Osteoblast (primary cell): ENCODE measurements at regions not wholly inside any gene's neighbourhood (a gene's known extent, or its start where the extent isn't known, plus 50 kb on each side); places are given as distances from the start of the nearest gene placed in this dataset.

Experiments used
- DNase-seq: peaks from one replicate; pipeline ENCODE4 v3.0.0; 2011; ENCODE audit warnings: low spot score, mixed read lengths; ENCODE audit not compliant: insufficient read length; ENCODE audit errors: missing footprints
- H2AFZ ChIP-seq: 2 replicates; pipeline ENCODE4 v1.6.0; 2011; ENCODE audit warnings: mild to moderate bottlenecking, low read length
- H3K27ac ChIP-seq: 2 replicates; pipeline ENCODE4 v1.5.1; 2011; ENCODE audit warnings: mild to moderate bottlenecking, low read depth, low read length, moderate library complexity
- H3K27me3 ChIP-seq: 2 replicates; pipeline ENCODE4 v1.6.0; 2012; ENCODE audit warnings: mild to moderate bottlenecking, control low read depth, inconsistent platforms, low read length, moderate library complexity; ENCODE audit not compliant: insufficient read depth
- H3K36me3 ChIP-seq: 2 replicates; pipeline ENCODE4 v1.5.1; 2011; ENCODE audit warnings: mild to moderate bottlenecking, low read length, control low read depth, moderate library complexity; ENCODE audit not compliant: insufficient read depth
- H3K4me1 ChIP-seq: 2 replicates; pipeline ENCODE4 v1.5.1; 2011; ENCODE audit warnings: mild to moderate bottlenecking, low read length, control low read depth, moderate library complexity; ENCODE audit not compliant: insufficient read depth
- H3K4me2 ChIP-seq: 2 replicates; pipeline ENCODE4 v1.6.0; 2011; ENCODE audit warnings: mild to moderate bottlenecking, low read length; ENCODE audit not compliant: insufficient read depth
- H3K4me3 ChIP-seq: fragments of 200-600 bp; sonication (generic); 3 replicates; pipeline ENCODE4 v1.5.1; 2012; ENCODE audit warnings: mild to moderate bottlenecking, low read length, inconsistent platforms; ENCODE audit not compliant: insufficient read depth
- H3K79me2 ChIP-seq: 2 replicates; pipeline ENCODE4 v1.6.0; 2012; ENCODE audit warnings: mild to moderate bottlenecking, low read length, control low read depth, inconsistent platforms; ENCODE audit not compliant: insufficient read depth
- H3K9me3 ChIP-seq: 2 replicates; pipeline ENCODE4 v1.5.1; 2011; ENCODE audit warnings: low read depth, low read length, control low read depth
- H4K20me1 ChIP-seq: 2 replicates; pipeline ENCODE4 v1.6.0; 2012; ENCODE audit warnings: mild to moderate bottlenecking, low read length, control low read depth; ENCODE audit not compliant: insufficient read depth
- TF ChIP-seq, protein P1 (sequence below): IDR thresholded peaks from 2 replicates; pipeline ENCODE4 v1.5.1; 2011; ENCODE audit warnings: mild to moderate bottlenecking, low read depth, low read length, moderate library complexity; ENCODE audit errors: extremely low read depth

- Histone ChIP-seq H2AFZ (no peak overlapping the region), H3K4me1 (no peaks in the 10 kb centered on the region), H3K4me2 (no peak overlapping the region), H3K9me3 (no peaks in the 10 kb centered on the region), H3K79me2 (no peaks in the 10 kb centered on the region), H3K27ac (no peak overlapping the region), H3K27me3 (no peaks in the 10 kb centered on the region), H3K4me3 (no peak overlapping the region), H3K36me3 (no peaks in the 10 kb centered on the region), H4K20me1 (no peaks in the 10 kb centered on the region)
- TF ChIP-seq, protein P1, sequence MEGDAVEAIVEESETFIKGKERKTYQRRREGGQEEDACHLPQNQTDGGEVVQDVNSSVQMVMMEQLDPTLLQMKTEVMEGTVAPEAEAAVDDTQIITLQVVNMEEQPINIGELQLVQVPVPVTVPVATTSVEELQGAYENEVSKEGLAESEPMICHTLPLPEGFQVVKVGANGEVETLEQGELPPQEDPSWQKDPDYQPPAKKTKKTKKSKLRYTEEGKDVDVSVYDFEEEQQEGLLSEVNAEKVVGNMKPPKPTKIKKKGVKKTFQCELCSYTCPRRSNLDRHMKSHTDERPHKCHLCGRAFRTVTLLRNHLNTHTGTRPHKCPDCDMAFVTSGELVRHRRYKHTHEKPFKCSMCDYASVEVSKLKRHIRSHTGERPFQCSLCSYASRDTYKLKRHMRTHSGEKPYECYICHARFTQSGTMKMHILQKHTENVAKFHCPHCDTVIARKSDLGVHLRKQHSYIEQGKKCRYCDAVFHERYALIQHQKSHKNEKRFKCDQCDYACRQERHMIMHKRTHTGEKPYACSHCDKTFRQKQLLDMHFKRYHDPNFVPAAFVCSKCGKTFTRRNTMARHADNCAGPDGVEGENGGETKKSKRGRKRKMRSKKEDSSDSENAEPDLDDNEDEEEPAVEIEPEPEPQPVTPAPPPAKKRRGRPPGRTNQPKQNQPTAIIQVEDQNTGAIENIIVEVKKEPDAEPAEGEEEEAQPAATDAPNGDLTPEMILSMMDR, result no peak
- no peak for DNase-seq
Observed at GRCh38 chr2:172350839-172351479, 76.4 kb upstream of the ITGA6 start.

GRCh38 chr2:172351586-172351985 lies 75.8 kb upstream of the ITGA6 start:
- TF ChIP-seq, protein P1, result no peak
- DNase-seq, result no peak
- H3K4me1 ChIP-seq, result no peaks in the 10 kb centered on the region
- H3K79me2 ChIP-seq, result no peaks in the 10 kb centered on the region
- no peak overlapping the region for H3K4me2 ChIP-seq
- no peak overlapping the region for H3K27ac ChIP-seq
- H3K4me3 ChIP-seq, result no peak overlapping the region
- H4K20me1 ChIP-seq, result no peaks in the 10 kb centered on the region
- H3K9me3 ChIP-seq, result no peaks in the 10 kb centered on the region
- H2AFZ ChIP-seq, result no peak overlapping the region
- no peaks in the 10 kb centered on the region for H3K27me3 ChIP-seq
- H3K36me3 ChIP-seq, result no peaks in the 10 kb centered on the region

- Histone ChIP-seq H3K9me3 (no peaks in the 10 kb centered on the region), H3K27ac (no peak overlapping the region), H3K36me3 (no peaks in the 10 kb centered on the region), H3K4me2 (no peak overlapping the region), H2AFZ (no peak overlapping the region), H3K4me3 (no peak overlapping the region), H3K79me2 (no peaks in the 10 kb centered on the region), H3K4me1 (peaks cover 8% of the 10 kb centered on the region), H3K27me3 (no peaks in the 10 kb centered on the region), H4K20me1 (no peaks in the 10 kb centered on the region)
- TF ChIP-seq, protein P1, result no peak
- no peak for DNase-seq
Observed at GRCh38 chr2:172354347-172354746, 73.0 kb upstream of the ITGA6 start.

DNA sequence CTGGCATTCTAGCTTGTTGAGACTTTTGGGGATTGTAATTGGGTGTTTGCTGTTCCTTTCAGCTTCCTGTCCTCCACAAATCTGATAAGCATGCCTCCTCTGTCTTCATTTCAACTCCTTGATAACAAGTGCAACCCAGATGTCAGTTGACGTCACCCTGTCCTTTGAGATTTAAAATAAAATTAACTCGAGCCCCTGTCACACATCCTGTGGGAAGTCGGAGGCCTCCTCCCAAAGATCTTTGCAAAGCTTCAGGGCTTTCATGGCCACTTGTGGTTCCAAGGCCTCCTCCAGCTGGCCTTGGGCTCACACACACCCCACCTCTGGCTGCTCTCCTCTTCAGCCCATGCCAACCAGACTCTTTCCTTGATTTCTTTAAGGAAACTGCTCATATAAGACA lies 69.9 kb upstream of the ITGA6 start:
- DNase-seq, result no peak
- H3K4me1 ChIP-seq, result peaks cover 8% of the 10 kb centered on the region
- H3K27ac ChIP-seq, result no peak overlapping the region

More for the DNA sequence above, 69.9 kb upstream of the ITGA6 start:
- TF ChIP-seq, protein P1, result no peak
- no peaks in the 10 kb centered on the region for H3K9me3 ChIP-seq
- H3K79me2 ChIP-seq, result no peaks in the 10 kb centered on the region
- no peak overlapping the region for H3K4me3 ChIP-seq
- no peaks in the 10 kb centered on the region for H3K27me3 ChIP-seq
- no peak overlapping the region for H3K4me2 ChIP-seq
- H3K36me3 ChIP-seq, result no peaks in the 10 kb centered on the region
- no peaks in the 10 kb centered on the region for H4K20me1 ChIP-seq
- no peak overlapping the region for H2AFZ ChIP-seq
